Liver (tissue), 3 donors: ENCODE measurements at regions not wholly inside any gene's neighbourhood (a gene's known extent, or its start where the extent isn't known, plus 50 kb on each side); places are given as distances from the start of the nearest gene placed in this dataset.

ENCODE experiments used
- FOXA1 ChIP-seq: IDR thresholded peaks from 2 replicates; pipeline ENCODE4 v1.6.1; 2016; ENCODE audit warnings: antibody characterized with exemption
- GABPA ChIP-seq, 2 donors: IDR thresholded peaks in 1 of 2; conservative IDR thresholded peaks in 1 of 2; 2 replicates each; pipeline ENCODE4 v1.6.1; 2016; ENCODE audit warnings: antibody characterized with exemption in 2 of 2, mild to moderate bottlenecking in 1 of 2, moderate library complexity in 1 of 2
- HNF4A ChIP-seq, 2 donors: conservative IDR thresholded peaks; 2 replicates each; pipeline ENCODE4 v1.6.1; 2016; ENCODE audit warnings: antibody characterized with exemption in 2 of 2, mild to moderate bottlenecking in 2 of 2
- JUND ChIP-seq, 2 donors: IDR thresholded peaks; 2 replicates each; pipeline ENCODE4 v1.6.1; 2016; ENCODE audit warnings: antibody characterized with exemption in 2 of 2
- RXRA ChIP-seq, 2 donors: IDR thresholded peaks; 2 replicates each; pipeline ENCODE4 v1.6.1; 2017 to 2018; ENCODE audit warnings: antibody characterized with exemption in 2 of 2, mild to moderate bottlenecking in 1 of 2
- SP1 ChIP-seq: IDR thresholded peaks from 2 replicates; pipeline ENCODE4 v1.6.1; 2018; ENCODE audit warnings: antibody characterized with exemption, mild to moderate bottlenecking
- TAF1 ChIP-seq: conservative IDR thresholded peaks from 2 replicates; pipeline ENCODE4 v1.6.1; 2016; ENCODE audit warnings: antibody characterized with exemption, mild to moderate bottlenecking
- YY1 ChIP-seq: IDR thresholded peaks from 2 replicates; pipeline ENCODE4 v1.6.1; 2016; ENCODE audit warnings: antibody characterized with exemption, mild to moderate bottlenecking
- TF ChIP-seq, protein P1 (sequence below): fragments of 150-350 bp; IDR thresholded peaks from 2 replicates; pipeline ENCODE4 v1.5.1; 2017; ENCODE audit warnings: improper control_type of control experiment, low read depth, low read length; ENCODE audit not compliant: missing input control
- TF ChIP-seq, protein P2 (sequence below): IDR thresholded peaks from 2 replicates; pipeline ENCODE4 v1.6.1; 2016; ENCODE audit warnings: antibody characterized with exemption, mild to moderate bottlenecking
- TF ChIP-seq, protein P3 (sequence below): IDR thresholded peaks from 2 replicates; pipeline ENCODE4 v1.6.1; 2016; ENCODE audit warnings: antibody characterized with exemption
- TF ChIP-seq, protein P4 (sequence below): IDR thresholded peaks from 2 replicates; pipeline ENCODE4 v1.6.1; 2016; ENCODE audit warnings: antibody characterized with exemption
- TF ChIP-seq, protein P5 (sequence below): IDR thresholded peaks from 2 replicates; pipeline ENCODE4 v1.6.1; 2016; ENCODE audit warnings: antibody characterized with exemption
- donor health status: healthy.
- donor health status: healthy.

DNA sequence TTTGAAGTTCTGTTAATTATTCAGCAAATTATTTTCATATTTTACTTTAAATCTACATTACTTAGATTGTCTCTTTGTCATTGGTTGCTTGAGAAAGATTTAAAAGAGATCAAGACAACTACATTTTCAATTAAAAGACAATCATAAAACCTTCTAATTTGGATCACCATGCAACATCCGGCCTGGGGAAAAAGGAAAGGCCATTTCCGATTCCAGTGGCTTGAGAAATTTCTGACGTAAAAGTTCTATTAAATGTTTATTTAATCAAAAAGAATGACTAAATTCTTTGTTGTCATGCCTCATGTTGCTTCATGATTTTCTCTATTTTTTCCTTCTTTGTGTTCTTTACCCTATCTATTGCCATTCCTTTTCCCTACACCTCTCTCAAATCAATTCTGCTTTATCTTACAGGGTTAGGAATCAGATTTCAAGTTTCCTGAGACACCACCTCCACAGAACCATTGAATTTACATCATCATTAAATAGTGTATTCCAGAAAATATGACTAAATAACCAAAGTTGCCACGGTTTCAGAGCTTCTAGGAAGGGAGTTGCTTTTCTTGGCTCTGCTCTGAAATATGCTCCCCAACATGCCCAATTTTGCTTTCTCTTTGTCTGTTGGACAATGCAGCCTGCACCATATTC lies 124.6 kb upstream of the ACSL4 start:
- TF ChIP-seq, protein P1, sequence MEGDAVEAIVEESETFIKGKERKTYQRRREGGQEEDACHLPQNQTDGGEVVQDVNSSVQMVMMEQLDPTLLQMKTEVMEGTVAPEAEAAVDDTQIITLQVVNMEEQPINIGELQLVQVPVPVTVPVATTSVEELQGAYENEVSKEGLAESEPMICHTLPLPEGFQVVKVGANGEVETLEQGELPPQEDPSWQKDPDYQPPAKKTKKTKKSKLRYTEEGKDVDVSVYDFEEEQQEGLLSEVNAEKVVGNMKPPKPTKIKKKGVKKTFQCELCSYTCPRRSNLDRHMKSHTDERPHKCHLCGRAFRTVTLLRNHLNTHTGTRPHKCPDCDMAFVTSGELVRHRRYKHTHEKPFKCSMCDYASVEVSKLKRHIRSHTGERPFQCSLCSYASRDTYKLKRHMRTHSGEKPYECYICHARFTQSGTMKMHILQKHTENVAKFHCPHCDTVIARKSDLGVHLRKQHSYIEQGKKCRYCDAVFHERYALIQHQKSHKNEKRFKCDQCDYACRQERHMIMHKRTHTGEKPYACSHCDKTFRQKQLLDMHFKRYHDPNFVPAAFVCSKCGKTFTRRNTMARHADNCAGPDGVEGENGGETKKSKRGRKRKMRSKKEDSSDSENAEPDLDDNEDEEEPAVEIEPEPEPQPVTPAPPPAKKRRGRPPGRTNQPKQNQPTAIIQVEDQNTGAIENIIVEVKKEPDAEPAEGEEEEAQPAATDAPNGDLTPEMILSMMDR, result no peak
- TF ChIP-seq HNF4A (conservative IDR thresholded peaks at IDR 0.05) (no peak), FOXA1 (no peak), GABPA (IDR thresholded peaks at IDR 0.05 in 1 of 2, conservative IDR thresholded peaks at IDR 0.05 in 1 of 2) (no peak), TAF1 (no peak), SP1 (no peak), YY1 (no peak), JUND (IDR thresholded peaks at IDR 0.05) (no peak), RXRA (IDR thresholded peaks at IDR 0.05) (no peak)
- TF ChIP-seq, protein P2, sequence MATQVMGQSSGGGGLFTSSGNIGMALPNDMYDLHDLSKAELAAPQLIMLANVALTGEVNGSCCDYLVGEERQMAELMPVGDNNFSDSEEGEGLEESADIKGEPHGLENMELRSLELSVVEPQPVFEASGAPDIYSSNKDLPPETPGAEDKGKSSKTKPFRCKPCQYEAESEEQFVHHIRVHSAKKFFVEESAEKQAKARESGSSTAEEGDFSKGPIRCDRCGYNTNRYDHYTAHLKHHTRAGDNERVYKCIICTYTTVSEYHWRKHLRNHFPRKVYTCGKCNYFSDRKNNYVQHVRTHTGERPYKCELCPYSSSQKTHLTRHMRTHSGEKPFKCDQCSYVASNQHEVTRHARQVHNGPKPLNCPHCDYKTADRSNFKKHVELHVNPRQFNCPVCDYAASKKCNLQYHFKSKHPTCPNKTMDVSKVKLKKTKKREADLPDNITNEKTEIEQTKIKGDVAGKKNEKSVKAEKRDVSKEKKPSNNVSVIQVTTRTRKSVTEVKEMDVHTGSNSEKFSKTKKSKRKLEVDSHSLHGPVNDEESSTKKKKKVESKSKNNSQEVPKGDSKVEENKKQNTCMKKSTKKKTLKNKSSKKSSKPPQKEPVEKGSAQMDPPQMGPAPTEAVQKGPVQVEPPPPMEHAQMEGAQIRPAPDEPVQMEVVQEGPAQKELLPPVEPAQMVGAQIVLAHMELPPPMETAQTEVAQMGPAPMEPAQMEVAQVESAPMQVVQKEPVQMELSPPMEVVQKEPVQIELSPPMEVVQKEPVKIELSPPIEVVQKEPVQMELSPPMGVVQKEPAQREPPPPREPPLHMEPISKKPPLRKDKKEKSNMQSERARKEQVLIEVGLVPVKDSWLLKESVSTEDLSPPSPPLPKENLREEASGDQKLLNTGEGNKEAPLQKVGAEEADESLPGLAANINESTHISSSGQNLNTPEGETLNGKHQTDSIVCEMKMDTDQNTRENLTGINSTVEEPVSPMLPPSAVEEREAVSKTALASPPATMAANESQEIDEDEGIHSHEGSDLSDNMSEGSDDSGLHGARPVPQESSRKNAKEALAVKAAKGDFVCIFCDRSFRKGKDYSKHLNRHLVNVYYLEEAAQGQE, result no peak
- TF ChIP-seq, protein P3, sequence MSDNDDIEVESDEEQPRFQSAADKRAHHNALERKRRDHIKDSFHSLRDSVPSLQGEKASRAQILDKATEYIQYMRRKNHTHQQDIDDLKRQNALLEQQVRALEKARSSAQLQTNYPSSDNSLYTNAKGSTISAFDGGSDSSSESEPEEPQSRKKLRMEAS, result no peak
- TF ChIP-seq, protein P4, sequence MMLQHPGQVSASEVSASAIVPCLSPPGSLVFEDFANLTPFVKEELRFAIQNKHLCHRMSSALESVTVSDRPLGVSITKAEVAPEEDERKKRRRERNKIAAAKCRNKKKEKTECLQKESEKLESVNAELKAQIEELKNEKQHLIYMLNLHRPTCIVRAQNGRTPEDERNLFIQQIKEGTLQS, result no peak
- TF ChIP-seq, protein P5, sequence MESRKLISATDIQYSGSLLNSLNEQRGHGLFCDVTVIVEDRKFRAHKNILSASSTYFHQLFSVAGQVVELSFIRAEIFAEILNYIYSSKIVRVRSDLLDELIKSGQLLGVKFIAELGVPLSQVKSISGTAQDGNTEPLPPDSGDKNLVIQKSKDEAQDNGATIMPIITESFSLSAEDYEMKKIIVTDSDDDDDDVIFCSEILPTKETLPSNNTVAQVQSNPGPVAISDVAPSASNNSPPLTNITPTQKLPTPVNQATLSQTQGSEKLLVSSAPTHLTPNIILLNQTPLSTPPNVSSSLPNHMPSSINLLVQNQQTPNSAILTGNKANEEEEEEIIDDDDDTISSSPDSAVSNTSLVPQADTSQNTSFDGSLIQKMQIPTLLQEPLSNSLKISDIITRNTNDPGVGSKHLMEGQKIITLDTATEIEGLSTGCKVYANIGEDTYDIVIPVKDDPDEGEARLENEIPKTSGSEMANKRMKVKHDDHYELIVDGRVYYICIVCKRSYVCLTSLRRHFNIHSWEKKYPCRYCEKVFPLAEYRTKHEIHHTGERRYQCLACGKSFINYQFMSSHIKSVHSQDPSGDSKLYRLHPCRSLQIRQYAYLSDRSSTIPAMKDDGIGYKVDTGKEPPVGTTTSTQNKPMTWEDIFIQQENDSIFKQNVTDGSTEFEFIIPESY, result no peak
